ENCODE measurements at regions not wholly inside any gene's neighbourhood (a gene's known extent, or its start where the extent isn't known, plus 50 kb on each side); places are given as distances from the start of the nearest gene placed in this dataset.

- no peak overlapping the region for H2AFZ ChIP-seq
- no TSS peak for BruUV-seq (replicated peaks)
- TF ChIP-seq EZH2 (IDR thresholded peaks at IDR 0.05; ENCODE audit: low read depth): no peak
- TF ChIP-seq CTCF (conservative IDR thresholded peaks at IDR 0.05): no peak
- no peaks in the 10 kb centered on the region for H3K4me1 ChIP-seq (replicated peaks; ENCODE audit: insufficient read depth)
- H4K20me1 ChIP-seq (ENCODE audit: insufficient read depth): no peaks in the 10 kb centered on the region; the same call in 1 of the 2 replicates
- intact Hi-C loops (cut with micrococcal nuclease; ENCODE audit: unreplicated experiment): no loop called here
- H3K4me2 ChIP-seq: no peak overlapping the region
- no peaks in the 10 kb centered on the region for H3F3A ChIP-seq (ENCODE audit: insufficient read depth, low read depth)
- CTCF ChIA-PET: no interaction called here
- DNase-seq: no peak
- H3K36me3 ChIP-seq (ENCODE audit: low read depth): no peaks in the 10 kb centered on the region
- H3K27me3 ChIP-seq (ENCODE audit: insufficient read depth, low read depth): peaks cover 89% of the 10 kb centered on the region
- H3K27ac ChIP-seq: no peak overlapping the region
- H3K4me3 ChIP-seq: no peak overlapping the region
- H3K9me3 ChIP-seq (ENCODE audit: insufficient read depth, low read depth): no peaks in the 10 kb centered on the region; the same call in 1 of the 2 replicates
- H3K79me2 ChIP-seq (ENCODE audit: low read depth): no peaks in the 10 kb centered on the region
- no peaks in the 10 kb centered on the region for H3K9me2 ChIP-seq (ENCODE audit: insufficient read depth)
- POLR2A ChIA-PET (ENCODE audit: unreplicated experiment): no interaction called here
Observed at GRCh38 chr2:857937-858336, 92.7 kb upstream of the SNTG2 start.

DNA sequence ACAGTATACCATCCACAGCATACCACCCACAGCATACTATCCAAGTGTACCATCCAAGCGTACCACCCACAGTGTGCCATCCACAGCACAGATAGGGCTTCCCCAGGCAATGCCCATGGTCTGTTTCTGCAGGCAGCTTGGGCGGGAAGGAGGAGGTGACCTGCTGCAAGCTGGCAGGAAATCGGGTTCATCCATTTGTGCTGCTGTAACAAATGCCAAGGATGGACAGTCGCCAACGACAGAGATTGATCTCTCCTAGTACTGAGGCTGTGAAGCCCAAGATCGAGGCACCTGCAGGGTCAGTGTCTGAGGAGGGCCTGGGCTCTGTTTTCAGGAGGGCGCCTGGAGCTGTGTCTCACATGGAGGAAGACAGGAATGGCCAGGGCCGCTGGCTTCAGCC is 93.6 kb upstream of the SNTG2 start:
- Histone ChIP-seq H3F3A (ENCODE audit: insufficient read depth, low read depth) (no peaks in the 10 kb centered on the region), H3K27me3 (ENCODE audit: insufficient read depth, low read depth) (peaks cover 90% of the 10 kb centered on the region), H3K36me3 (ENCODE audit: low read depth) (no peaks in the 10 kb centered on the region), H3K79me2 (ENCODE audit: low read depth) (no peaks in the 10 kb centered on the region), H3K27ac (no peak overlapping the region), H3K9me3 (ENCODE audit: insufficient read depth, low read depth) (no peaks in the 10 kb centered on the region; the same call in 1 of the 2 replicates), H3K9me2 (ENCODE audit: insufficient read depth) (no peaks in the 10 kb centered on the region), H2AFZ (no peak overlapping the region), H3K4me2 (no peak overlapping the region), H4K20me1 (ENCODE audit: insufficient read depth) (no peaks in the 10 kb centered on the region; the same call in 1 of the 2 replicates), H3K4me1 (replicated peaks; ENCODE audit: insufficient read depth) (no peaks in the 10 kb centered on the region), H3K4me3 (no peak overlapping the region)
- no peak for DNase-seq
- ChIA-PET POLR2A (ENCODE audit: unreplicated experiment) (no interaction called here), CTCF (no interaction called here)
- TF ChIP-seq EZH2 (IDR thresholded peaks at IDR 0.05; ENCODE audit: low read depth): no peak
- TF ChIP-seq CTCF (conservative IDR thresholded peaks at IDR 0.05): no peak
- intact Hi-C loops (cut with micrococcal nuclease; ENCODE audit: unreplicated experiment): no loop called here
- no TSS peak for BruUV-seq (replicated peaks)

GRCh38 chr2:856456-856855 is 94.2 kb upstream of the SNTG2 start:
- TF ChIP-seq CTCF (conservative IDR thresholded peaks at IDR 0.05) (no peak), EZH2 (IDR thresholded peaks at IDR 0.05; ENCODE audit: low read depth) (no peak)
- H2AFZ ChIP-seq: no peak overlapping the region
- peaks cover 90% of the 10 kb centered on the region for H3K27me3 ChIP-seq (ENCODE audit: insufficient read depth, low read depth)
- H3K4me3 ChIP-seq: no peak overlapping the region
- H3F3A ChIP-seq (ENCODE audit: insufficient read depth, low read depth): no peaks in the 10 kb centered on the region
- H3K36me3 ChIP-seq (ENCODE audit: low read depth): no peaks in the 10 kb centered on the region
- H3K9me3 ChIP-seq (ENCODE audit: insufficient read depth, low read depth): no peaks in the 10 kb centered on the region; the same call in 1 of the 2 replicates
- H3K9me2 ChIP-seq (ENCODE audit: insufficient read depth): no peaks in the 10 kb centered on the region
- intact Hi-C loops (cut with micrococcal nuclease; ENCODE audit: unreplicated experiment): no loop called here
- no peaks in the 10 kb centered on the region; the same call in 1 of the 2 replicates for H4K20me1 ChIP-seq (ENCODE audit: insufficient read depth)
- H3K4me2 ChIP-seq: no peak overlapping the region
- no peaks in the 10 kb centered on the region for H3K4me1 ChIP-seq (replicated peaks; ENCODE audit: insufficient read depth)
- no peak for DNase-seq
- no peaks in the 10 kb centered on the region for H3K79me2 ChIP-seq (ENCODE audit: low read depth)
- H3K27ac ChIP-seq: no peak overlapping the region
- POLR2A ChIA-PET (ENCODE audit: unreplicated experiment): no interaction called here
- CTCF ChIA-PET: no interaction called here
- no TSS peak for BruUV-seq (replicated peaks)
